Activated CD4-positive, alpha-beta T cell treated with anti-CD3 and anti-CD28 coated beads for 36 hours (primary cell): ENCODE measurements at regions not wholly inside any gene's neighbourhood (a gene's known extent, or its start where the extent isn't known, plus 50 kb on each side); places are given as distances from the start of the nearest gene placed in this dataset.

Experiments
- ATAC-seq: fragments of 200-7000 bp; cut with Tn5 transposase; one replicate; pipeline ENCODE4 v1.10.0; 2021; ENCODE audit warnings: mild to moderate bottlenecking, moderate library complexity
- CTCF ChIA-PET: fragments of 350-600 bp; sonication (Branson Sonifier 250); formaldehyde crosslinking; loops from one replicate; lab custom pipeline; 2021; ENCODE audit warnings: antibody characterized with exemption; lab: Charles Lee
- POLR2A ChIA-PET: fragments of 350-600 bp; sonication (Branson Sonifier 250); formaldehyde crosslinking; loops from one replicate; lab custom pipeline; 2021; ENCODE audit warnings: antibody characterized with exemption, inconsistent platforms; lab: Charles Lee
- DNase-seq: peaks from one replicate; pipeline ENCODE4 v3.0.0-alpha.2; 2020
- H3K27ac Mint-ChIP-seq: one replicate; pipeline ENCODE4 v1.8.0; 2021; ENCODE audit warnings: mixed read lengths
- H3K27me3 Mint-ChIP-seq: one replicate; pipeline ENCODE4 v1.8.0; 2021; ENCODE audit warnings: mixed read lengths
- H3K36me3 Mint-ChIP-seq: one replicate; pipeline ENCODE4 v1.8.0; 2021; ENCODE audit warnings: low read depth, mixed read lengths
- H3K4me1 Mint-ChIP-seq: one replicate; pipeline ENCODE4 v1.8.0; 2021; ENCODE audit warnings: mixed read lengths
- H3K4me3 Mint-ChIP-seq: one replicate; pipeline ENCODE4 v1.8.0; 2021; ENCODE audit warnings: mild to moderate bottlenecking, moderate library complexity, mixed read lengths
- H3K9me3 Mint-ChIP-seq: one replicate; pipeline ENCODE4 v1.8.0; 2021; ENCODE audit warnings: low read depth, mixed read lengths
- intact Hi-C, 2 experiments: fragments of 100-400 bp; cut with DNase I in 1 of 2; cut with micrococcal nuclease in 1 of 2; formaldehyde crosslinking; loops; one replicate each; pipeline versions ENCODE4 v1.14.2 to v1.15.1; 2022 to 2024; cut with DNase I, micrococcal nuclease

DNA sequence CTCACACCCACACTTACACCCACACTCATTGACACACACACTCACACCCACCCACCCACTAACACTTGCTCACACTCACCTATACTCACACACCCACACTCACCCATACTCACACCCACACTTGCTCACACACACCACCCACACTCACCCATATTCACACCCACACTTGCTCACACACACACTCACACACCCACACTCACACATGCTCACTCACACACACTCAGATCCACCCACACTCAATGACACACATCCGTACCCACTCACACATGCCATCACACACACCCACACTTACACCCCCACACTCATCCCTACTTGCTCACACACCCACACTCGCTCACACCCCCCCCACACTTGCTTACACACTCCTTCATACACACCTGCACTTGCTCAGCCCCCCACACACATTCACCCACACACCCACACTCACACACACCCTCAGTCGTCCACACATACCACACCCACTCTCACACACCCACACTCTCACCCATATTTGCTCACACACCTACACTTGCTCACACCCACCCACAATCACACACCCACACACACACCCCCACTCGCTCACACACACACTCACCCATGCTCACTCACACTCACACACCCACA is 321.1 kb upstream of the N4BP1 start:
- ChIA-PET POLR2A (no interaction called here), CTCF (no interaction called here)
- no peaks in the 10 kb centered on the region for H3K9me3 Mint-ChIP-seq
- H3K4me3 Mint-ChIP-seq: no peak overlapping the region
- no peaks in the 10 kb centered on the region for H3K27me3 Mint-ChIP-seq
- no peak overlapping the region for H3K27ac Mint-ChIP-seq
- no peak for ATAC-seq
- DNase-seq: no peak
- intact Hi-C loops: no loop called here
- no peaks in the 10 kb centered on the region for H3K36me3 Mint-ChIP-seq
- no peaks in the 10 kb centered on the region for H3K4me1 Mint-ChIP-seq

DNA sequence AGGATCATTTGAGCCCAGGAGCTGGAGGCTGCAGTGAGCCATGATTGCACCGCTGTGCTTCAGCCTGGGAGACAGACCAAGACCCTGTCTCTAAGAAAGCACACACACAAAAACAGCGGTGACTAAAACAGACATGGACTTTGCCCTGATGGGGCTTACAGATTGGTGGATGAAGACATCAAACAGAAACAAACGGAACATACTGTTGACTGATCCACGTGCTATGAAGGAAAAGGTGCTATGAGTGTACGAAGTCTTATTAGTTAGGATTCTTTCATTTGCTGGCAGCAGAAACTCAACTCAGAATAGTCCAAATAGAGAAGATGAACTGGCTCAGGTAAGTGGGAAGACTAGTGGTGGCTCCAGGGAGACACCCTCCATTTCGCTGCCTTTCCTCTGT is 309.8 kb upstream of the N4BP1 start:
- ATAC-seq: no peak

DNA sequence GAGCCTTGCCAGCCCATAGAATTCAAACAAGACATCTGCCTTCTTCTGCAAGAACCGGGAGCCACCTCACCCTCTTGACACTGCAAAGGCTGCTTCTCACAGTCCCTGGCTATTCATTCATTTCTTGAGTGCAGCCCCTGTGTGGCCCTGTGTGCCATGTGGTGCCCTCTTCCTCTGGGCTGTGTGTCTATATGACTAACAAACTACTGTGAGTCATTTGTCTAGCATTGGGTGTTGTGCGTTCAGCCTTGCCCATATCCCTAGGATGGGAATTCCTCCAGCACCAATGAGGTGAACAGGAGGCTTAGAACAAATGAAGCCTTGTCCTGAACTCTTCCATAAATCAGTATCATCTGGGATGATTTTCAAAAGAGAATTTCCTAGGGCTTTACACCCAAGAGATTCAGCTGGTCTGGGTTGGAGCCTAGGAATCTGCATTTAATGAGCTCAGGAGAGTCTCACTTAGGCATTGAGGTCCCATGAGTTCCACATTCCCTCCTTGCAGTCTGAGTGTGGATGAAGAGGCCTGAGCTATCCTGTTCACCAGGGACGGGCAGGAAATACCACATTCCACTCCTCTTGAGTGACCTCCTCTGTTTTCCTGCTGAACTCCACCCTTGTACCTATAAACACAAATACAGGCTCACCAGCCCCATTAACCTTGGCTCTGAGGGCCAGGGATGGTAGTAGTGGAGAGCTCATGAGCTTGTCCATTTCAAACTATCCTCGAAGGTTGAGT is 308.7 kb upstream of the N4BP1 start:
- H3K9me3 Mint-ChIP-seq: peaks cover 2% of the 10 kb centered on the region
- H3K4me3 Mint-ChIP-seq: no peak overlapping the region
- no peak overlapping the region for H3K27ac Mint-ChIP-seq
- no peaks in the 10 kb centered on the region for H3K36me3 Mint-ChIP-seq
- H3K27me3 Mint-ChIP-seq: no peaks in the 10 kb centered on the region
- DNase-seq (no peak), ATAC-seq (no peak)
- POLR2A ChIA-PET: no interaction called here
- intact Hi-C loops: no loop called here
- CTCF ChIA-PET: no interaction called here
- H3K4me1 Mint-ChIP-seq: no peaks in the 10 kb centered on the region

More for the DNA sequence above, 309.8 kb upstream of the N4BP1 start:
- no peaks in the 10 kb centered on the region for H3K27me3 Mint-ChIP-seq
- H3K9me3 Mint-ChIP-seq: peaks cover 2% of the 10 kb centered on the region
- CTCF ChIA-PET: no interaction called here
- H3K4me3 Mint-ChIP-seq: no peak overlapping the region
- POLR2A ChIA-PET: no interaction called here
- DNase-seq: no peak
- intact Hi-C loops: no loop called here
- H3K36me3 Mint-ChIP-seq: no peaks in the 10 kb centered on the region
- no peaks in the 10 kb centered on the region for H3K4me1 Mint-ChIP-seq
- H3K27ac Mint-ChIP-seq: no peak overlapping the region

DNA sequence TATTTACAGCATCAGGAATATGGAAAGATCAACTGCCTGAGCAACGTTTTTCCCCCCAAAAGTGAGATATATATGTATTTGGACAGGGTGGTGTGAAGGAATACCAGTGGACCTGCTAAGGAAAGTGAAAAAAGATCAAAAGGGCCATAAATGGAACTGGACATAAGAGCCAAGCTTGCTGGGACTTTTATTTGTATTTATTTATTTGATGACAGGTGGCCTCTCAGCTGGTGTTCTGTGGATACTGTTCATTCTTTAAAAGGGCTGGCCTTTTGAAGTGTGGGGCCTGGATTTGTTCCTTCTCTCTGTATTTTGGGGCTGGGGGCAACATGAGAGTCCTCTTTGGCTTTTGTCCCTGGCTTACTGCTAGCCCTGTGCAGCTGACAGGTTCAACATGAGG is 306.6 kb upstream of the N4BP1 start:
- no peak overlapping the region for H3K27ac Mint-ChIP-seq
- no peaks in the 10 kb centered on the region for H3K4me1 Mint-ChIP-seq
- H3K4me3 Mint-ChIP-seq: no peak overlapping the region
- CTCF ChIA-PET: interaction anchor here (1.0 kb wide), 1 partner anchor 21 kb away, joined by 3 read pairs; no protein-coding TSS in a partner anchor
- intact Hi-C loops: no loop called here
- H3K36me3 Mint-ChIP-seq: no peaks in the 10 kb centered on the region
- POLR2A ChIA-PET: no interaction called here
- ATAC-seq: no peak
- peaks cover 2% of the 10 kb centered on the region for H3K9me3 Mint-ChIP-seq
- DNase-seq: no peak
- H3K27me3 Mint-ChIP-seq: no peaks in the 10 kb centered on the region

DNA sequence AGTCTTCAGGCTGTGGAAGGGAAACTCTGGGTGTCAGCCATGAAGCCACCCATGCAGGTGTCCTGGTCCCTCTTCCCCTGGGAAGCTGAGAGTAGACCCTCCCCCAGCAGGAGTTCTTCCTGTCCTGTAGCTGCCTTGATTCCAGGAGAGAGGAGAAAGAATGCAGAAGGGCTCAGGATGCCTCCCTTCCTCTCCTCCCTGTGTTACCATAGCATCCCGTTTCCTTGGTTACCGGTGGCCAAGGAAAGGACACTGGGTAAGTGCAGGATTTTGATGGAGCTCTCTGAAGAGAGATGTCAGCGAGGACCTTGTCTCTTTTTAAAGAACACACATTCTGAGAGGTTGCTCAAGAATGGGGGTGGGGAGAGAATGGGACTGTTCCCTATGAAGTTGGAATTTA is 304.1 kb upstream of the N4BP1 start:
- Mint-ChIP-seq H3K9me3 (peaks cover 2% of the 10 kb centered on the region), H3K4me3 (no peak overlapping the region), H3K27me3 (no peaks in the 10 kb centered on the region), H3K27ac (no peak overlapping the region), H3K4me1 (no peaks in the 10 kb centered on the region), H3K36me3 (no peaks in the 10 kb centered on the region)
- ATAC-seq (no peak), DNase-seq (no peak)
- CTCF ChIA-PET: no interaction called here
- intact Hi-C loops: no loop called here
- POLR2A ChIA-PET: interaction anchor here (0.6 kb wide), 1 partner anchor 635 kb away, joined by 3 read pairs; no protein-coding TSS in a partner anchor

DNA sequence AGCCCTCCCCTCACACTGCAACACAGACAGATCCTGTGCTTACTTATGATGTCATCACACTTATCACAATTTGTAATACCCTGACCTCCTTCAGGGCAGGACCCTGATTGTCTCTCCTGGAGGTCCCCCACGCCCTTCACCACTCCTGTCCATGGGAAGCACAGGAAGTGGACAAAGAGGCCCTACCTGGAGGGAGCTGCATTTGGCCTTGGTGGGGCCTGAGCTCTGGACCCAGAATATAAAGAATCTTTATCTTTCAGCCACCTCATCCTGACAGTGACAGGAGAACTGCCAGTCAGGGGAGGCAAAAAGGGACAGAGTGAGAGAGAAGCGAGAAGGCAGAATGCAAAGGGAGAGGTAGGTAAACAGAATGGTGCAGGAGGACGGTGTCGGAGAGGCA is 303.4 kb upstream of the N4BP1 start:
- Mint-ChIP-seq H3K27me3 (no peaks in the 10 kb centered on the region), H3K4me1 (no peaks in the 10 kb centered on the region), H3K36me3 (no peaks in the 10 kb centered on the region), H3K4me3 (no peak overlapping the region), H3K9me3 (peaks cover 2% of the 10 kb centered on the region), H3K27ac (no peak overlapping the region)
- DNase-seq: no peak
- ChIA-PET CTCF (no interaction called here), POLR2A (interaction anchor here (0.6 kb wide), 1 partner anchor 636 kb away, joined by 3 read pairs; no protein-coding TSS in a partner anchor)
- no peak for ATAC-seq
- intact Hi-C loops: no loop called here

DNA sequence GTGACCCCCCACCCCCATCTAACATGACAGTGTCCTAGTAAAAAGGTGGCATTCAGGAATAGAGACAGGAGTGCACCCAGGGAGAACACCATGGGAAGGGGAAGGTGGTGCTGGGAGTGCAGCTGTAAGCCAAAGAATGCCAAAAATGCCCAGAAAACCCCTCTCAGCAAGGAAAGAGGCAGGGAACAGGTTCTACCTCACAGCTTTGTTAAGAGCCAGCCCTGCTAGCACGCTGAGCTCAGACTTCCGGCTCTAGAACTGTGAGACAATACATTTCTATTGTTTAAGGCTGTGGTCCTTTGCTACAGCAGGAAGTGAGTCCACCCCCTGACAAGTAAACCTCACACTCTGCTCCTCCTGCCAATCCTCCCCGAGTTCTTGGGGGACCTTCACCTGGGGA is 302.4 kb upstream of the N4BP1 start:
- ChIA-PET POLR2A (no interaction called here), CTCF (no interaction called here)
- H3K27me3 Mint-ChIP-seq: no peaks in the 10 kb centered on the region
- no peaks in the 10 kb centered on the region for H3K36me3 Mint-ChIP-seq
- no peaks in the 10 kb centered on the region for H3K4me1 Mint-ChIP-seq
- ATAC-seq (no peak), DNase-seq (no peak)
- no peak overlapping the region for H3K27ac Mint-ChIP-seq
- H3K9me3 Mint-ChIP-seq: peaks cover 2% of the 10 kb centered on the region
- H3K4me3 Mint-ChIP-seq: no peak overlapping the region
- intact Hi-C loops: no loop called here

DNA sequence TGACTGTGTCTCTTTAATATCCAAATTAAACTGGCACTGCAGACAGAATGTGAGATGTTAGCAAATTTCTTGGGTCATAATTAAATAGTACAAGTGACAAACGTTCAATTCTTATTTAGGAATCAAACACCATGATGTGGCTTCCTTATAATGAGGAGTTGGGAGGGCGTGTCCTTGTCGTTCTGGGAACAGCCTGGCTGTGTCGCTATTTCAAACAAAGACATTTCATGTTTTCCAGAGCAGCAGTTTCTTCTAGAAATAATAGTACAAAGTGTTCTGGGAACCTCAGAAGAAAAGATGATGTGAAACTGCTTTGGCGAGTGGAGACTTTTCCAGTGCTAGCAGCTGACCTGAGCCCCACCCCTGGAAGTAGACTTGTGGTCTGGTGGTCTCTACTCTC is 301.7 kb upstream of the N4BP1 start:
- CTCF ChIA-PET: no interaction called here
- intact Hi-C loops: no loop called here
- POLR2A ChIA-PET: interaction anchor here (0.6 kb wide), 1 partner anchor 15 kb away, joined by 3 read pairs; no protein-coding TSS in a partner anchor
- ATAC-seq: no peak
- no peaks in the 10 kb centered on the region for H3K4me1 Mint-ChIP-seq
- no peak overlapping the region for H3K27ac Mint-ChIP-seq
- H3K9me3 Mint-ChIP-seq: peaks cover 2% of the 10 kb centered on the region
- H3K27me3 Mint-ChIP-seq: no peaks in the 10 kb centered on the region
- H3K36me3 Mint-ChIP-seq: no peaks in the 10 kb centered on the region
- no peak for DNase-seq
- H3K4me3 Mint-ChIP-seq: no peak overlapping the region

DNA sequence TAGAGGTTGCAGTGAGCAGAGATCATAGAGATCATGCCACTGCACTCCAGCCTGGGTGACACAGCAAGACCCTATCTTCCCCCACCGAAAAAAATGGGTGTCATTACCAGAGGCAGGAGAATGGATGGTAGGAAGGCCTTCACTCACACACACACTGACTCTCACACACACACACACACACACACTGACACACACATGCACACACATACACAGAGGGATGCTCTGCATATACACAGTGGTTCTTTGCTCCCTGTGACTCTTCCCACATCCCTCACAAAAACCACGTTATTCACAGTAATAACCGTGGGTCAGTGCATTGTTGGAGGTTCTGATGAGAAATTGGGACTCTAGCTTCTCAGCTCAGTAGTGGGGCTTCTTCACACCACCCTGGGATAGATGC is 300.2 kb upstream of the N4BP1 start:
- ChIA-PET CTCF (no interaction called here), POLR2A (no interaction called here)
- ATAC-seq (no peak), DNase-seq (no peak)
- H3K27ac Mint-ChIP-seq: no peak overlapping the region
- H3K9me3 Mint-ChIP-seq: peaks cover 4% of the 10 kb centered on the region
- no peaks in the 10 kb centered on the region for H3K36me3 Mint-ChIP-seq
- no peak overlapping the region for H3K4me3 Mint-ChIP-seq
- H3K4me1 Mint-ChIP-seq: no peaks in the 10 kb centered on the region
- intact Hi-C loops: no loop called here
- peaks cover 3% of the 10 kb centered on the region for H3K27me3 Mint-ChIP-seq

DNA sequence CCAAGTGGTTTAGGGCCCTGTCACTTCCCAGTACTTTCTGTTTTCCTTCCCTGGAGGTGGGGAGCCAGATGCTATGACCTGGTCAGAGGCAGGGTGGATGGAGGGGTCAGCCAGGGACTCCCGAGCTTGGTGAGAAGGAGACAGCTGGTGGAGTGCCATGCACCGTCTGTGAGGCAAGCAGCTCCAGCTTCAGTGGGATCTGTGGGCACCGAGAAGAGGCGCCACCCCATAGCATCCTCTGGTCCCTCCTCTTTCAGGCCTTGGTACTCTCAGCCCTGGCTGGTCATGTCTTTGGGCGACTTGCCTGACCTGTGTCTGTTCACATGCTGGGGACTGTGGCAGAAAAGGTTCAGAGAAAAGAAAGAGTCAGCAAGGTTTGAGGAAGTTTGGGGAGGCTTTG is 299.3 kb upstream of the N4BP1 start:
- CTCF ChIA-PET: no interaction called here

DNA sequence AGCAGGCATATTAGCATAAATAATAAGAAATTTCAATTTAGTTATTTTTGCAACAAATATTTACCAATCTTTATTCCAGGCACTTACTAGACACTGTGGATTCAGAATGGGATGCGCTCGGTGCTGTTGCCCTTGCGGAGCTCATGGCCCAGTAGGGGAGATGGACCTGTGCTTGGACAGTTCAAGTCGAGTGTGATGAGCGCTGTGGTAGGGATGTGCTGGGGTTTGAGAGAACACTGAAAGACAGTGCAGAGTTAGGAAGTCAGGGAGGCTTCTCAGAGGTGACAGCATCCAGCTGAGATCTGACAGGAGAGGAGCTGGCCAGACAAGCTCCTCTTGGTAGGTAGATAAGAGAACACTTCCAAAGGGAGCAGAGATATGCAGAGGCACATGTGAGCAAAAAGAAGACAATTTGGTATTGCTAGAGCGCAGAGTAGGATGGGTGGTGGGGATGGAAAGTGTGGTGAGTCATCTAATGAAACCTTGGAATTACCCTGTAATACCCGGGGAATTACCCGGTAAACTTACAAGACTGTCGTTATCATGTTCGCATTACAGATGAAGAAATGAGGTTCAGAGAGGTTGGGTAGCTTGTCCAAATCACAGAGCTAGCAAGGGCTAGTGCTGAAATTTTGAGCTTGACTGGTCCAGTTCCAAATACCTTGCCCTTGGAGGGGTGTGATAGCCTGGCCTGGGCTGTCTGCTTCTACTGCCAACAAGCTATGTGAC is 298.1 kb upstream of the N4BP1 start:
- Mint-ChIP-seq H3K27ac (no peak overlapping the region), H3K36me3 (no peaks in the 10 kb centered on the region), H3K27me3 (peaks cover 3% of the 10 kb centered on the region), H3K4me1 (no peaks in the 10 kb centered on the region), H3K4me3 (no peak overlapping the region), H3K9me3 (peaks cover 2% of the 10 kb centered on the region)
- ChIA-PET POLR2A (no interaction called here), CTCF (no interaction called here)
- intact Hi-C loops: no loop called here
- DNase-seq (no peak), ATAC-seq (no peak)

More for the DNA sequence above, 299.3 kb upstream of the N4BP1 start:
- no peak overlapping the region for H3K27ac Mint-ChIP-seq
- peaks cover 2% of the 10 kb centered on the region for H3K9me3 Mint-ChIP-seq
- no peak overlapping the region for H3K4me3 Mint-ChIP-seq
- ATAC-seq: no peak
- no peaks in the 10 kb centered on the region for H3K4me1 Mint-ChIP-seq
- POLR2A ChIA-PET: no interaction called here
- intact Hi-C loops: no loop called here
- H3K36me3 Mint-ChIP-seq: no peaks in the 10 kb centered on the region
- no peak for DNase-seq
- H3K27me3 Mint-ChIP-seq: peaks cover 3% of the 10 kb centered on the region
